K562 (cell line): ENCODE measurements at regions not wholly inside any gene's neighbourhood (a gene's known extent, or its start where the extent isn't known, plus 50 kb on each side); places are given as distances from the start of the nearest gene placed in this dataset.

ENCODE experiments used
- ATAC-seq: fragments of 200-7000 bp; cut with Tn5 transposase; 3 replicates; pipeline ENCODE4 v1.9.1; 2020; ENCODE audit warnings: moderate library complexity
- BruUV-seq: library from RNA; stranded (reverse); fragments of 400-500 nt; replicated peaks from 2 replicates; lab custom pipeline; 2021; lab: Mats Ljungman, UMichigan
- CTCF ChIA-PET: fragments of 300-600 bp; formaldehyde crosslinking; extraction: SDS; loops from one replicate; lab custom pipeline; 2021; ENCODE audit warnings: low intra/inter-chr PET ratio; lab: Yijun Ruan, JAX
- POLR2A ChIA-PET: fragments of 300-600, 350-650 bp; sonication (Branson Sonifier 250); formaldehyde crosslinking; extraction: SDS; loops from one replicate; lab custom pipeline; 2021; ENCODE audit warnings: antibody characterized with exemption, inconsistent platforms; lab: Yijun Ruan, JAX
- DNase-seq, 4 experiments: peaks; one replicate each; pipeline versions ENCODE4 v3.0.0 to v3.0.0-alpha.2; 2011 to 2018; ENCODE audit warnings: low spot score in 3 of 4, mixed read lengths in 3 of 4; ENCODE audit errors: extremely low read depth in 1 of 4
- FAIRE-seq: peaks from 2 replicates; lab custom pipeline; 2011; peaks lifted over from hg19 to GRCh38; lab: Jason Lieb, UNC
- H2AFZ ChIP-seq: 2 replicates; pipeline ENCODE4 v1.6.0; 2011; ENCODE audit warnings: low read depth, low read length, control low read depth, inconsistent platforms
- H3K27ac ChIP-seq: fragments of 200-600 bp; 3 replicates; pipeline ENCODE4 v1.8.0; 2011; ENCODE audit warnings: low read depth, mild to moderate bottlenecking, control low read depth, inconsistent platforms, low read length, moderate library complexity, mixed read lengths; ENCODE audit errors: extremely low read depth
- H3K27me3 ChIP-seq, 2 experiments: fragments of 300-600 bp in 1 of 2; 2 replicates in 1 of 2; 3 replicates in 1 of 2; pipeline versions ENCODE4 v1.6.0 to v1.8.0; 2011; ENCODE audit warnings: inconsistent platforms in 2 of 2, low read length in 2 of 2, mild to moderate bottlenecking in 1 of 2, mixed read lengths in 1 of 2, moderate library complexity in 1 of 2; ENCODE audit not compliant: control insufficient read depth in 2 of 2, insufficient read depth in 2 of 2
- H3K36me3 ChIP-seq: fragments of 300-600 bp; 3 replicates; pipeline ENCODE4 v1.8.0; 2011; ENCODE audit warnings: mild to moderate bottlenecking, low read length, inconsistent platforms; ENCODE audit not compliant: control insufficient read depth, insufficient read depth
- H3K4me1 ChIP-seq, 2 experiments: fragments of 200-600 bp in 1 of 2; replicated peaks in 1 of 2; 2 replicates in 1 of 2; 3 replicates in 1 of 2; pipeline versions ENCODE4 v1.5.1 to v1.8.0; 2011; ENCODE audit warnings: inconsistent platforms in 2 of 2, low read length in 2 of 2, mild to moderate bottlenecking in 1 of 2, mixed read lengths in 1 of 2, moderate library complexity in 1 of 2; ENCODE audit not compliant: control insufficient read depth in 2 of 2, insufficient read depth in 2 of 2
- H3K4me2 ChIP-seq: 2 replicates; pipeline ENCODE4 v1.6.1; 2011; ENCODE audit warnings: low read length, control low read depth, inconsistent platforms, mixed read lengths; ENCODE audit not compliant: insufficient read depth
- H3K4me3 ChIP-seq: fragments of 200-600 bp; sonication (generic), shearing (Covaris generic); 2 replicates; pipeline ENCODE4 v1.5.1; 2016; ENCODE audit warnings: control low read depth, inconsistent platforms
- H3K79me2 ChIP-seq: fragments of 200-600 bp; 3 replicates; pipeline ENCODE4 v1.8.0; 2011; ENCODE audit warnings: low read length, inconsistent platforms; ENCODE audit not compliant: control insufficient read depth, insufficient read depth
- H3K9ac ChIP-seq, 2 experiments: 2 replicates each; pipeline versions ENCODE4 v1.6.0 to v1.6.1; 2011; ENCODE audit warnings: low read depth in 2 of 2, low read length in 2 of 2, control low read depth in 1 of 2, inconsistent platforms in 1 of 2, mild to moderate bottlenecking in 1 of 2, mixed read lengths in 1 of 2; ENCODE audit not compliant: insufficient read depth in 1 of 2
- H3K9me1 ChIP-seq: one replicate; pipeline ENCODE4 v1.6.0; 2011; ENCODE audit warnings: inconsistent platforms, mild to moderate bottlenecking, low read length, moderate library complexity; ENCODE audit not compliant: control insufficient read depth, insufficient read depth
- H3K9me3 ChIP-seq: replicated peaks from 2 replicates; pipeline ENCODE4 v1.5.1; 2011; ENCODE audit warnings: low read depth, low read length, inconsistent platforms; ENCODE audit not compliant: control insufficient read depth, insufficient read depth
- H4K20me1 ChIP-seq: replicated peaks from 2 replicates; pipeline ENCODE4 v1.6.1; 2011; ENCODE audit warnings: low read length, inconsistent platforms, mixed read lengths; ENCODE audit not compliant: control insufficient read depth, insufficient read depth
- HDAC6 ChIP-seq: IDR thresholded peaks from 2 replicates; pipeline ENCODE4 v1.6.1; 2012; ENCODE audit warnings: low read depth, mild to moderate bottlenecking, control low read depth, inconsistent platforms, low read length, moderate library complexity
- ILK ChIP-seq: fragments of 450-650 bp; IDR thresholded peaks from 2 replicates; pipeline ENCODE4 v1.6.1; 2016; ENCODE audit warnings: missing genetic modification characterization, low read depth, mild to moderate bottlenecking, missing compliant biosample characterization, moderate library complexity, borderline replicate concordance
- NR2C1 ChIP-seq, 2 experiments: fragments of 450-650 bp; IDR thresholded peaks; 2 replicates each; pipeline ENCODE4 v1.6.1; 2017; ENCODE audit warnings: mild to moderate bottlenecking in 2 of 2, antibody characterized with exemption in 1 of 2, inconsistent platforms in 1 of 2, missing compliant biosample characterization in 1 of 2, missing genetic modification characterization in 1 of 2
- PTTG1 ChIP-seq: fragments of 450-650 bp; IDR thresholded peaks from 2 replicates; pipeline ENCODE4 v1.6.1; 2016; ENCODE audit warnings: low read depth, mild to moderate bottlenecking, missing genetic modification characterization, missing compliant biosample characterization
- WGBS: fragments of 100-300 bp; shearing (Covaris generic); methylation state at CpG from one replicate; pipeline ENCODE4 v1.1.6; 2016; ENCODE audit warnings: low coverage, mixed read lengths; ENCODE audit not compliant: insufficient coverage; ENCODE audit errors: missing lambda C conversion rate; 5-methylcytosine and 5-hydroxymethylcytosine counted together
- in situ Hi-C: fragments of 300-500 bp; cut with MboI; formaldehyde crosslinking; loops from 4 replicates; pipeline ENCODE4 v1.15.0; 2018; ENCODE audit warnings: inconsistent platforms, mixed read lengths
- intact Hi-C: fragments of 100-400 bp; cut with micrococcal nuclease; formaldehyde crosslinking; loops from 2 replicates; pipeline ENCODE4 v1.14.2; 2022
- TF ChIP-seq, protein P1 (sequence below): fragments of 450-650 bp; IDR thresholded peaks from 2 replicates; pipeline ENCODE4 v1.7.0; 2016; ENCODE audit warnings: borderline replicate concordance

DNA sequence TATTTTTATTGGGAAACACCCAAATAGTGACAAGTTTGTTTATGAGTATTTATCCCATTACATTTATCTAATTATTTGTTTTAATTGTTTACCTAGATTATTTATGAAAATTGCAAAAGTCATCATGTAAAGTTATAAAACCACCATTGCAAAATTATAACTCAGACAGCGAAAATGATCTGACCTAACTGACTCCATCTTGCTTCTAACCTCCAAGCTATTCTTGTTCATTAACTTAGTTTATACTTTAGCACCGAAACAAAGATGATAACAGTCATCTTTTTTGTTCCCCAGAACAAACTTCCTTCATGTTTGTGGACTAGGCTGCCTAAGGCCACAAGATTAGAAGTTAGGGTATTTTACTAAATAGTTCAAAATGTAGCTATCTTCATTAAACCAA, 190.8 kb downstream of the FASLG start:
- WGBS = 3% methylated on average over 2 of the region's 2 CpGs
- CTCF ChIA-PET = no interaction called here

More for the DNA sequence above, 190.8 kb downstream of the FASLG start:
- H2AFZ ChIP-seq = no peak overlapping the region
- intact Hi-C loops = no loop called here
- no peak overlapping the region for H3K9ac ChIP-seq
- BruUV-seq = no TSS peak
- POLR2A ChIA-PET = no interaction called here
- H3K4me2 ChIP-seq = no peak overlapping the region
- no peaks in the 10 kb centered on the region for H4K20me1 ChIP-seq
- TF ChIP-seq, protein P1, sequence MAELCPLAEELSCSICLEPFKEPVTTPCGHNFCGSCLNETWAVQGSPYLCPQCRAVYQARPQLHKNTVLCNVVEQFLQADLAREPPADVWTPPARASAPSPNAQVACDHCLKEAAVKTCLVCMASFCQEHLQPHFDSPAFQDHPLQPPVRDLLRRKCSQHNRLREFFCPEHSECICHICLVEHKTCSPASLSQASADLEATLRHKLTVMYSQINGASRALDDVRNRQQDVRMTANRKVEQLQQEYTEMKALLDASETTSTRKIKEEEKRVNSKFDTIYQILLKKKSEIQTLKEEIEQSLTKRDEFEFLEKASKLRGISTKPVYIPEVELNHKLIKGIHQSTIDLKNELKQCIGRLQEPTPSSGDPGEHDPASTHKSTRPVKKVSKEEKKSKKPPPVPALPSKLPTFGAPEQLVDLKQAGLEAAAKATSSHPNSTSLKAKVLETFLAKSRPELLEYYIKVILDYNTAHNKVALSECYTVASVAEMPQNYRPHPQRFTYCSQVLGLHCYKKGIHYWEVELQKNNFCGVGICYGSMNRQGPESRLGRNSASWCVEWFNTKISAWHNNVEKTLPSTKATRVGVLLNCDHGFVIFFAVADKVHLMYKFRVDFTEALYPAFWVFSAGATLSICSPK = no peak
- TF ChIP-seq PTTG1 (tag) = peak; percentile 46; the same call in 1 of the 2 replicates
- no peak for TF ChIP-seq NR2C1 (IDR thresholded peaks at IDR 0.05)
- peak; percentile 26; the same call in 1 of the 2 replicates for TF ChIP-seq NR2C1 (tag; IDR thresholded peaks at IDR 0.05)
- TF ChIP-seq HDAC6 = no peak
- no peak for TF ChIP-seq ILK
- DNase-seq = no peak
- no peak overlapping the region for H3K4me3 ChIP-seq
- H3K27me3 ChIP-seq = no peaks in the 10 kb centered on the region
- no peaks in the 10 kb centered on the region for H3K9me3 ChIP-seq
- in situ Hi-C loops = no loop called here
- no peak overlapping the region for H3K27ac ChIP-seq
- no peaks in the 10 kb centered on the region for H3K9me1 ChIP-seq
- H3K4me1 ChIP-seq = no peaks in the 10 kb centered on the region; a peak in 2 of 5 replicates
- H3K36me3 ChIP-seq = no peaks in the 10 kb centered on the region
- ATAC-seq = no peak
- H3K79me2 ChIP-seq = no peaks in the 10 kb centered on the region
- FAIRE-seq = no peak
